Thoracic aorta (tissue), 2 donors: ENCODE measurements at regions not wholly inside any gene's neighbourhood (a gene's known extent, or its start where the extent isn't known, plus 50 kb on each side); places are given as distances from the start of the nearest gene placed in this dataset.

Experiments
- ATAC-seq: fragments of 150-250 bp; one replicate; pipeline ENCODE4 v1.8.0; 2017; ENCODE audit warnings: low read depth; ENCODE audit not compliant: insufficient number of reproducible peaks, low FRiP score
- DNase-seq: peaks from one replicate; pipeline ENCODE4 v3.0.0-alpha.2; 2020; ENCODE audit warnings: low spot score
- H3K27ac ChIP-seq, 2 donors: fragments of 200-600 bp; sonication (generic); 1 replicate in 1 of 2; 2 replicates in 1 of 2; pipeline ENCODE4 v1.5.1; 2016; ENCODE audit warnings: mild to moderate bottlenecking in 2 of 2, moderate library complexity in 2 of 2
- H3K27me3 ChIP-seq: fragments of 200-600 bp; sonication (generic); replicated peaks from 2 replicates; pipeline ENCODE4 v1.6.0; 2016; ENCODE audit warnings: mild to moderate bottlenecking; ENCODE audit not compliant: insufficient read depth
- H3K36me3 ChIP-seq: fragments of 200-600 bp; sonication (generic); one replicate; pipeline ENCODE4 v1.5.1; 2016
- H3K4me1 ChIP-seq, 2 donors: fragments of 200-600 bp; sonication (generic); 1 replicate in 1 of 2; 2 replicates in 1 of 2; pipeline versions ENCODE4 v1.5.1 to v1.6.0; 2016; ENCODE audit warnings: low read depth in 2 of 2, mild to moderate bottlenecking in 1 of 2; ENCODE audit not compliant: control insufficient read depth in 1 of 2
- H3K4me3 ChIP-seq: fragments of 200-600 bp; sonication (generic); 2 replicates; pipeline ENCODE4 v1.5.1; 2016; ENCODE audit warnings: mild to moderate bottlenecking
- H3K9me3 ChIP-seq: fragments of 200-600 bp; sonication (generic); 2 replicates; pipeline ENCODE4 v1.5.1; 2016
- CTCF ChIP-seq: fragments of 200-600 bp; sonication (generic); IDR thresholded peaks from one replicate; pipeline ENCODE4 v1.5.1; 2019; ENCODE audit warnings: antibody characterized with exemption

- Histone ChIP-seq H3K4me3 (no peak overlapping the region), H3K36me3 (no peaks in the 10 kb centered on the region), H3K9me3 (no peaks in the 10 kb centered on the region), H3K27me3 (no peaks in the 10 kb centered on the region), H3K4me1 (no peaks in the 10 kb centered on the region), H3K27ac (no peak overlapping the region)
- DNase-seq, result no peak
- TF ChIP-seq CTCF, result no peak
- no peak for ATAC-seq
Observed at GRCh38 chr17:22490399-22490798, 798.1 kb downstream of the KCNJ18 start.

DNA sequence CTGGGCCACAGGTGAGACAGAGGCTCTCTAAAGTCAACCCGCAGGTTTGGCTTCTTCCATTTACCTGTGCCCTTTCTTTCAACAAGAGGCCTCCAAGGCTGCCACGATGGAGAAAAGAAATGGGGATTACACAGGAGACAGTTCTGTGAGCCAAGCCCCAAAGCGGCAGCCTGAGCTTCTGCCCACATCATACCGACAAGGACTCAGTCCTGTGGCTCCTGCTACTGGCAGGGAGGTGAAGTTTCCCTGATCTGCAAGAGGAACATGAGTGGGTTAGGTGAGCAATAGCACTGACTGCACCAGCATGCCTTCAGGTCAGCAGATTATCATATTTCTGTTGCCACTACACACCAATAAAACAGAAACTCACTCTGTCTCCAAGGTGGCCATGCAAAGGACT lies 800.0 kb downstream of the KCNJ18 start:
- TF ChIP-seq CTCF, result no peak
- H3K4me1 ChIP-seq, result no peaks in the 10 kb centered on the region
- no peak overlapping the region for H3K27ac ChIP-seq
- DNase-seq (no peak), ATAC-seq (no peak)
- H3K36me3 ChIP-seq, result no peaks in the 10 kb centered on the region
- no peaks in the 10 kb centered on the region for H3K27me3 ChIP-seq
- no peaks in the 10 kb centered on the region for H3K9me3 ChIP-seq
- H3K4me3 ChIP-seq, result no peak overlapping the region

DNA sequence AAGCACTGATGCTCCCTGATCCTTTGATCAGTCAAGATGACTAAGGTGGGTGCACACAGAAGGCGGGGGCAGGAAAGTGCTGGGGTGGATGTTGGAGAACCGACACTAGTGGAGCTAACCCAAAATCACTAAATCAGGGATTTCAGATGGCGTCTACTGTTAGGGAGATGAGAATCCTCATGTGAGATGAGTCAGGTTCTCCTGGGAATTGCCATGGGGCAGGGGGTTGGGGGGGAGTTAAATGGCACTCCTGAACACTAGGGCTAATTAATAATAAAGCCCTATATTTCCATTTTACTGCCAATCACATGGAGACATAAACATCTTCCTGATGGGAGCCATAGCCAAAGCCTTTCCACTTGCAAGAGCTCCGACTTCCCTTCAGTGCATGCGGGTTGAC lies 804.1 kb downstream of the KCNJ18 start:
- Histone ChIP-seq H3K4me1 (no peaks in the 10 kb centered on the region), H3K36me3 (no peaks in the 10 kb centered on the region), H3K27me3 (no peaks in the 10 kb centered on the region), H3K4me3 (no peak overlapping the region), H3K9me3 (no peaks in the 10 kb centered on the region), H3K27ac (no peak overlapping the region)
- ATAC-seq (no peak), DNase-seq (no peak)
- TF ChIP-seq CTCF, result no peak

- ATAC-seq (no peak), DNase-seq (no peak)
- H3K9me3 ChIP-seq, result no peaks in the 10 kb centered on the region
- H3K36me3 ChIP-seq, result no peaks in the 10 kb centered on the region
- TF ChIP-seq CTCF, result no peak
- no peaks in the 10 kb centered on the region for H3K27me3 ChIP-seq
- H3K4me3 ChIP-seq, result no peak overlapping the region
- H3K27ac ChIP-seq, result no peak overlapping the region
- no peaks in the 10 kb centered on the region for H3K4me1 ChIP-seq
Observed at GRCh38 chr17:22503322-22503899, 811.1 kb downstream of the KCNJ18 start.

DNA sequence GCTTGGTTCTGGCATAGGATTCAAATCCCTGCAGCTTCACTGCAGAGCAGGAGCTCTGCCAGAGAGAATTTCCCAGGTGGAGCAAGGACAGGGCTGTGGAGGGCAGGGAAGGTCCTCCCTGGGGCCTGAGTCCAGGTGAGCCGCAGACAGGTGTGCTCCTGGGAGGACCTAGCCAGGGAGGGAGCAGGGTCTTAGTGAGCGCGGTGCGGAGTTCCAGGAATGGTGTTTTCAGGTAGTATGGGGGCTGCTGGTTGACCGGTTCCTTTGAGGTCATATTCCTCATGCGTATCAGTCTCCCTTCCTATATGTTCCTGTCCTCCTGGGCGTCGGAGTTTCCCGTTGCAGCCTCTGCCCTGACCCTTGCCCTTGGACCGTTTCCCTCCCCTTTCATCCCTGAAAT lies 813.3 kb downstream of the KCNJ18 start:
- H3K4me3 ChIP-seq, result no peak overlapping the region
- H3K27me3 ChIP-seq, result no peaks in the 10 kb centered on the region
- no peak overlapping the region for H3K27ac ChIP-seq
- H3K36me3 ChIP-seq, result no peaks in the 10 kb centered on the region
- DNase-seq (no peak), ATAC-seq (no peak)
- TF ChIP-seq CTCF, result no peak
- no peaks in the 10 kb centered on the region for H3K4me1 ChIP-seq
- H3K9me3 ChIP-seq, result no peaks in the 10 kb centered on the region
